ENCODE measurements at regions not wholly inside any gene's neighbourhood (a gene's known extent, or its start where the extent isn't known, plus 50 kb on each side); places are given as distances from the start of the nearest gene placed in this dataset.
"Not testable (repeated sequence)": the region's sequence is repeated elsewhere in the genome, so short reads cannot be mapped to it uniquely, and the experiment has no call there.

DNA sequence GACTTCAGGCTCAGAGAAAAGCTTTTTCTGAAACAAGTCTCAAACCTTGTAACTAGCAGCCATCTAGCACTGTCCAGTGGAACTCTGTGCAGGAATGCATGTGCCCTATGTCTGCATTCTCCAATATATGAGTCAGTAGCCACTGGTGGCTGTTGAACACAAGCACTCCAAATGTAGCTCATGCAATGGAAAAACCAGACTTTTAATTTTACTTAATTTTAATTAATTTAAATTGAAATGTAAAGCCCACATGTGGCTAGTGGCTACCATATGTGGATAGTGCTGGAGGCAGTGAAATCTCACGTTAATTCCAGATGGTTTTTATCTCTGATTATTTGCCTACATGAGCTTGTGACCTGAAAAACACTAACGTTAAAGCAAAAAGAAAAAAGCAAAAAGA lies 225.1 kb downstream of the GATA3 start:
- DNase-seq (ENCODE audit: low read depth in 1 of 2, low spot score in 1 of 2): peak in 1 of 2 donors; percentile 79
- H3K9me3 ChIP-seq (ENCODE audit: low read depth): no peaks in the 10 kb centered on the region
- H3K27me3 ChIP-seq: peaks cover 22% of the 10 kb centered on the region
- H3K27ac ChIP-seq: no peak overlapping the region
- H3K36me3 ChIP-seq: no peaks in the 10 kb centered on the region
- H3K4me1 ChIP-seq (ENCODE audit: low read depth): no peaks in the 10 kb centered on the region
- TF ChIP-seq, protein P1, sequence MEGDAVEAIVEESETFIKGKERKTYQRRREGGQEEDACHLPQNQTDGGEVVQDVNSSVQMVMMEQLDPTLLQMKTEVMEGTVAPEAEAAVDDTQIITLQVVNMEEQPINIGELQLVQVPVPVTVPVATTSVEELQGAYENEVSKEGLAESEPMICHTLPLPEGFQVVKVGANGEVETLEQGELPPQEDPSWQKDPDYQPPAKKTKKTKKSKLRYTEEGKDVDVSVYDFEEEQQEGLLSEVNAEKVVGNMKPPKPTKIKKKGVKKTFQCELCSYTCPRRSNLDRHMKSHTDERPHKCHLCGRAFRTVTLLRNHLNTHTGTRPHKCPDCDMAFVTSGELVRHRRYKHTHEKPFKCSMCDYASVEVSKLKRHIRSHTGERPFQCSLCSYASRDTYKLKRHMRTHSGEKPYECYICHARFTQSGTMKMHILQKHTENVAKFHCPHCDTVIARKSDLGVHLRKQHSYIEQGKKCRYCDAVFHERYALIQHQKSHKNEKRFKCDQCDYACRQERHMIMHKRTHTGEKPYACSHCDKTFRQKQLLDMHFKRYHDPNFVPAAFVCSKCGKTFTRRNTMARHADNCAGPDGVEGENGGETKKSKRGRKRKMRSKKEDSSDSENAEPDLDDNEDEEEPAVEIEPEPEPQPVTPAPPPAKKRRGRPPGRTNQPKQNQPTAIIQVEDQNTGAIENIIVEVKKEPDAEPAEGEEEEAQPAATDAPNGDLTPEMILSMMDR (IDR thresholded peaks at IDR 0.05; ENCODE audit: low read depth, low read length): no peak
- no peak overlapping the region for H3K4me3 ChIP-seq

DNA sequence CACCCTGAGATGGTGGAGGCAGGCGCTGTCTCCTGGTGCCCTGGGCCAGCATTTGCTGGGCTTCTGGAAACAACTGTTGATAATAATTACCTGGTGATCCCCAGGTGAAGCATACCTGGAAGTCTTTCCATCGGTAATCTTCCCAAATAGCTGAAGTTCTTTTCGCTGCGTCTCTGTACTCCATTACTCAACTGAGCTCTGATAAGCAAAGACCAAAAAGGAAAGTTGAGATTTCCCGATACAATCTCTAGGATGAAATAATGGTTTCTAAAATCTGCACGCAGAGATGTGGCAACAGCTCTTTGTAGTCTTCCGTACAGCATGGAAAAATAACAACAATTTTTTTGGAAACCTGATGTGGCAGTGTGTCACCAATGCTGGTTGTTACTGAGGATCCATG lies 226.5 kb downstream of the GATA3 start:
- TF ChIP-seq, protein P1 (IDR thresholded peaks at IDR 0.05; ENCODE audit: low read depth, low read length): no peak
- Histone ChIP-seq H3K27ac (no peak overlapping the region), H3K4me1 (ENCODE audit: low read depth) (no peaks in the 10 kb centered on the region), H3K36me3 (no peaks in the 10 kb centered on the region), H3K9me3 (ENCODE audit: low read depth) (no peaks in the 10 kb centered on the region), H3K27me3 (peaks cover 30% of the 10 kb centered on the region), H3K4me3 (no peak overlapping the region)
- no peak for DNase-seq (ENCODE audit: low read depth in 1 of 2, low spot score in 1 of 2)

DNA sequence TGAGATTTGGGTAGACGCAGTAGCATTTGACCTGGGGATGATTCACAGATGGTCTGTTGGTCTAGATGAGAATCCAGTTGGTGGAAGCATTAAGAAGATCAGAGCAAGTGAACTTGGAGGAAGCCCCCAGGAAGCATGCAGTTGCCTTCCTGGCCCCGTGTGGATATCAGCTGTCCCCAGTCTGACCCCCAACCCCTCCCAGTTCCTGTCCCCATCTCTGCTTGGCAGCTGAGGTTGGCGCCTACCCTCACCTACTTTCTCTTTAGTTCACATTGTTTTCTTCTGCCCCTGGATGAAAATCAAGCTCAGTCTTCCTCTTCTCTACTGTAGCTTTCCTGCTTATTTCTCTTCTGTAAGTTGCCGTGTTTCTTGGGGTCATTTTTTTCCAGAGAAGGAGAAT lies 227.9 kb downstream of the GATA3 start:
- DNase-seq (ENCODE audit: low read depth in 1 of 2, low spot score in 1 of 2): no peak
- Histone ChIP-seq H3K36me3 (no peaks in the 10 kb centered on the region), H3K4me3 (no peak overlapping the region), H3K27ac (no peak overlapping the region), H3K4me1 (ENCODE audit: low read depth) (no peaks in the 10 kb centered on the region), H3K9me3 (ENCODE audit: low read depth) (no peaks in the 10 kb centered on the region), H3K27me3 (peaks cover 30% of the 10 kb centered on the region)
- TF ChIP-seq, protein P1 (IDR thresholded peaks at IDR 0.05; ENCODE audit: low read depth, low read length): no peak

DNA sequence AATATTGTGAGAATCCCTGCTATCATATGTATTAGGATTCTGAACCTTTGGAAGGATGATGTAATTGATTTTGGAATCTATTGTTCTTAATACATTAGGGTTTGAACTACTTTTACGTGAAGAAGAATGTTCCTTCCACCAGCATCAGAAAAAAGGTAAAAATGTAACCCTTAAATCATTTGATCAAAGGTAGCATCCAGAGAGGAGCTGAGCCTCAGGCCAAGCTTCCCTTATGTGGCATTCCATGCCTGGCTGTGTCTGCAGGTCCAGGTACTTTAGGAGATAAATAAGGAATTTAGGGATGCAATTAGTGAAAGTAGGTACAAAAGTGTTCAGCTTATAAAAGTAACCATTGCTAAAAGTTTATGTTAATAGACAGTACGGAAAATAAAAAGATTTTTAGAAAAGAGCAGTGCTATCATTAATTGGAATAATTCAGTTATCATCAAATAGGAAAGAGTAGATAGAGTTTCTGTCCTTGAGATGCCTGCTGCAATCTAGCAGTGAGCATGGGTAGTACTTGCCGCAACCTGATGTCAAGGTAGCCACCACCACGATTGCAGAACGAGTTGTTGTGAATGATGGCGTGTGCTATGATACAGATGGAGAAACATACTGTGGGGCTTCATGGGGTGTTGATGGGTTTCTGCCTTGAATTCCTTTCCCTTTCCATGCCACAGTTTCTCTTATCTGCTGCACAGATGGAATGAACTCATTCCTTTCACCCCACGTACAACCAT lies 228.8 kb downstream of the GATA3 start:
- TF ChIP-seq, protein P1 (IDR thresholded peaks at IDR 0.05; ENCODE audit: low read depth, low read length): no peak
- no peak overlapping the region for H3K27ac ChIP-seq
- no peak for DNase-seq (ENCODE audit: low read depth in 1 of 2, low spot score in 1 of 2)
- peaks cover 30% of the 10 kb centered on the region for H3K27me3 ChIP-seq
- no peaks in the 10 kb centered on the region for H3K36me3 ChIP-seq
- H3K9me3 ChIP-seq (ENCODE audit: low read depth): no peaks in the 10 kb centered on the region
- H3K4me1 ChIP-seq (ENCODE audit: low read depth): no peaks in the 10 kb centered on the region
- no peak overlapping the region for H3K4me3 ChIP-seq

DNA sequence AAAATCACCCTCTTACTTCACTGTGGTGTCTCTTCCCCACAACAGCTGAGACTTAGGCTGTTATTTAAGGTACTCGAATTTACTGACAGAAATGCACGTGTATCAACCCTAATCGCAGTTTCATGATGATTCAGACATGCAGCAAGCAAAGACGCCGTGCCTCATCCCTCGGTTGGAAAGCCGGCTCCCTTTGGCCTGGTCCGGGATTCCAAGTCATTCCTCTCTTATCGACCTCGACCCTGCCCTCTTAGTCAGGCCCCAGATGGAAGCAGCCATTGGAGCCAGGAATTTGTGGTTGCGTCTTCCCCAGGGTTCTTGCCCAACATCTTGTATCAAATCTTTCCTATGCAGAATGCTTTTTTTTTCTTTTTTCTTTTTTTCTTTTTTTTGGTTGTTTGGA lies 229.5 kb downstream of the GATA3 start:
- peak in 1 of 2 donors; percentile 97 for DNase-seq (ENCODE audit: low read depth in 1 of 2, low spot score in 1 of 2)
- H3K27me3 ChIP-seq: peaks cover 30% of the 10 kb centered on the region
- no peaks in the 10 kb centered on the region for H3K4me1 ChIP-seq (ENCODE audit: low read depth)
- H3K27ac ChIP-seq: no peak overlapping the region
- no peaks in the 10 kb centered on the region for H3K9me3 ChIP-seq (ENCODE audit: low read depth)
- TF ChIP-seq, protein P1 (IDR thresholded peaks at IDR 0.05; ENCODE audit: low read depth, low read length): no peak
- H3K36me3 ChIP-seq: no peaks in the 10 kb centered on the region
- no peak overlapping the region for H3K4me3 ChIP-seq

DNA sequence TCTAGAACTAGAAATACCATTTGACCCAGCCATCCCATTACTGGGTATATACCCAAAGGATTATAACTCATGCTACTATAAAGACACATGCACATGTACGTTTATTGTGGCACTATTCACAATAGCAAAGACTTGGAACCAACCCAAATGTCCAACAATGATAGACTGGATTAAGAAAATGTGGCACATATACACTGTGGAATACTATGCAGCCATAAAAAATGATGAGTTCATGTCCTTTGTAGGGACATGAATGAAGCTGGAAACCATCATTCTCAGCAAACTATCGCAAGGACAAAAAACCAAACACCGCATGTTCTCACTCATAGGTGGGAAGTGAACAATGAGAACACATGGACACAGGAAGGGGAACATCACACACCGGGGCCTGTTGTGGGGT lies 231.5 kb downstream of the GATA3 start:
- not testable (repeated sequence) for H3K4me1 ChIP-seq (ENCODE audit: low read depth); H3K27ac ChIP-seq; DNase-seq (ENCODE audit: low read depth in 1 of 2, low spot score in 1 of 2); H3K9me3 ChIP-seq (ENCODE audit: low read depth); H3K36me3 ChIP-seq; H3K4me3 ChIP-seq
- H3K27me3 ChIP-seq: peaks cover 40% of the 10 kb centered on the region
